Smooth muscle cell (in vitro differentiated cells): ENCODE measurements at regions not wholly inside any gene's neighbourhood (a gene's known extent, or its start where the extent isn't known, plus 50 kb on each side); places are given as distances from the start of the nearest gene placed in this dataset.

ENCODE experiments used
- DNase-seq: peaks from one replicate; lab custom pipeline; 2025; ENCODE audit not compliant: unreplicated experiment; lab: John Stamatoyannopoulos, UW
- H2AFZ ChIP-seq: fragments of 200-600 bp; sonication (generic); 2 replicates; pipeline ENCODE4 v1.6.0; 2016; ENCODE audit warnings: antibody characterized with exemption, low read depth, mild to moderate bottlenecking
- H3F3A ChIP-seq: fragments of 200-600 bp; sonication (generic); 2 replicates; pipeline ENCODE4 v1.6.0; 2017; ENCODE audit warnings: antibody characterized with exemption, low read depth
- H3K27ac ChIP-seq: fragments of 200-600 bp; sonication (generic); 2 replicates; pipeline ENCODE4 v1.5.1; 2016; ENCODE audit warnings: low read depth, mild to moderate bottlenecking
- H3K27me3 ChIP-seq: fragments of 200-600 bp; sonication (generic); 2 replicates; pipeline ENCODE4 v1.6.1; 2016; ENCODE audit warnings: low read depth, mild to moderate bottlenecking
- H3K36me3 ChIP-seq: fragments of 200-600 bp; sonication (generic); 2 replicates; pipeline ENCODE4 v1.5.1; 2016; ENCODE audit warnings: low read depth
- H3K4me1 ChIP-seq: fragments of 200-600 bp; sonication (generic); 2 replicates; pipeline ENCODE4 v1.5.1; 2016; ENCODE audit warnings: low read depth
- H3K4me2 ChIP-seq: fragments of 200-600 bp; sonication (generic); 2 replicates; pipeline ENCODE4 v1.6.0; 2016; ENCODE audit warnings: mild to moderate bottlenecking
- H3K4me3 ChIP-seq: fragments of 200-600 bp; sonication (generic); 2 replicates; pipeline ENCODE4 v1.5.1; 2016; ENCODE audit warnings: mild to moderate bottlenecking
- H3K79me2 ChIP-seq: fragments of 200-600 bp; sonication (generic); 2 replicates; pipeline ENCODE4 v1.6.0; 2016; ENCODE audit warnings: low read depth, mild to moderate bottlenecking
- H3K9ac ChIP-seq: fragments of 200-600 bp; sonication (generic); 2 replicates; pipeline ENCODE4 v1.6.0; 2016; ENCODE audit warnings: low read depth
- H3K9me3 ChIP-seq: fragments of 200-600 bp; sonication (generic); replicated peaks from 2 replicates; pipeline ENCODE4 v1.5.1; 2016; ENCODE audit warnings: low read depth
- H4K20me1 ChIP-seq: fragments of 200-600 bp; sonication (generic); 2 replicates; pipeline ENCODE4 v1.6.0; 2016; ENCODE audit warnings: low read depth
- CTCF ChIP-seq: fragments of 200-600 bp; sonication (generic); IDR thresholded peaks from 2 replicates; pipeline ENCODE4 v1.5.1; 2017; ENCODE audit warnings: borderline replicate concordance, mild to moderate bottlenecking, antibody characterized with exemption; ENCODE audit not compliant: insufficient read depth, poor library complexity, severe bottlenecking
- WGBS: methylation state at CpG from one replicate; pipeline ENCODE4 v1.1.7; 2016; ENCODE audit warnings: low lambda C conversion rate; 5-methylcytosine and 5-hydroxymethylcytosine counted together

GRCh38 chr11:92845805-92846204, 123.6 kb upstream of the MTNR1B start:
- 9% methylated on average over 2 of the region's 2 CpGs for WGBS
- Histone ChIP-seq H3K79me2 (no peaks in the 10 kb centered on the region), H3K27me3 (no peaks in the 10 kb centered on the region), H4K20me1 (no peaks in the 10 kb centered on the region), H3K27ac (peak overlapping the region; percentile 60), H3K9ac (no peak overlapping the region), H3K4me2 (peak overlapping the region; percentile 6), H3K36me3 (no peaks in the 10 kb centered on the region), H3K9me3 (no peaks in the 10 kb centered on the region), H3K4me1 (peaks cover 15% of the 10 kb centered on the region), H2AFZ (no peak overlapping the region), H3K4me3 (no peak overlapping the region), H3F3A (peaks cover 3% of the 10 kb centered on the region)
- DNase-seq, result no peak
- no peak for TF ChIP-seq CTCF

GRCh38 chr11:92846491-92847125, 122.8 kb upstream of the MTNR1B start:
- Histone ChIP-seq H3K4me1 (peaks cover 15% of the 10 kb centered on the region), H4K20me1 (no peaks in the 10 kb centered on the region), H3F3A (peaks cover 10% of the 10 kb centered on the region), H2AFZ (no peak overlapping the region), H3K9me3 (no peaks in the 10 kb centered on the region), H3K27me3 (no peaks in the 10 kb centered on the region), H3K4me3 (no peak overlapping the region), H3K79me2 (no peaks in the 10 kb centered on the region), H3K9ac (no peak overlapping the region), H3K4me2 (peak overlapping the region; percentile 6), H3K27ac (peak overlapping the region; percentile 60), H3K36me3 (no peaks in the 10 kb centered on the region)
- no peak for TF ChIP-seq CTCF
- no peak for DNase-seq

- no peak overlapping the region for H3K4me3 ChIP-seq
- peaks cover 10% of the 10 kb centered on the region for H3F3A ChIP-seq
- no peak for DNase-seq
- H3K79me2 ChIP-seq, result no peaks in the 10 kb centered on the region
- no peaks in the 10 kb centered on the region for H4K20me1 ChIP-seq
- TF ChIP-seq CTCF, result no peak
- no peak overlapping the region for H2AFZ ChIP-seq
- peaks cover 15% of the 10 kb centered on the region for H3K4me1 ChIP-seq
- no peaks in the 10 kb centered on the region for H3K9me3 ChIP-seq
- H3K9ac ChIP-seq, result no peak overlapping the region
- H3K4me2 ChIP-seq, result peak overlapping the region; percentile 45
- no peaks in the 10 kb centered on the region for H3K27me3 ChIP-seq
- H3K36me3 ChIP-seq, result no peaks in the 10 kb centered on the region
- H3K27ac ChIP-seq, result peak overlapping the region; percentile 37
- 79% methylated on average over 4 of the region's 4 CpGs for WGBS
Observed at GRCh38 chr11:92848578-92848977, 120.9 kb upstream of the MTNR1B start.

GRCh38 chr11:92850296-92850826, 119.1 kb upstream of the MTNR1B start:
- Histone ChIP-seq H3K4me2 (no peak overlapping the region), H2AFZ (no peak overlapping the region), H3K27ac (no peak overlapping the region), H3K36me3 (no peaks in the 10 kb centered on the region), H3K79me2 (no peaks in the 10 kb centered on the region), H3F3A (peaks cover 10% of the 10 kb centered on the region), H3K4me3 (no peak overlapping the region), H3K9me3 (no peaks in the 10 kb centered on the region), H4K20me1 (no peaks in the 10 kb centered on the region), H3K4me1 (peaks cover 15% of the 10 kb centered on the region), H3K27me3 (no peaks in the 10 kb centered on the region), H3K9ac (no peak overlapping the region)
- 40% methylated on average over 4 of the region's 4 CpGs for WGBS
- no peak for DNase-seq
- no peak for TF ChIP-seq CTCF
